ENCODE measurements at regions not wholly inside any gene's neighbourhood (a gene's known extent, or its start where the extent isn't known, plus 50 kb on each side); places are given as distances from the start of the nearest gene placed in this dataset.
"Not testable (repeated sequence)": the region's sequence is repeated elsewhere in the genome, so short reads cannot be mapped to it uniquely, and the experiment has no call there.

DNA sequence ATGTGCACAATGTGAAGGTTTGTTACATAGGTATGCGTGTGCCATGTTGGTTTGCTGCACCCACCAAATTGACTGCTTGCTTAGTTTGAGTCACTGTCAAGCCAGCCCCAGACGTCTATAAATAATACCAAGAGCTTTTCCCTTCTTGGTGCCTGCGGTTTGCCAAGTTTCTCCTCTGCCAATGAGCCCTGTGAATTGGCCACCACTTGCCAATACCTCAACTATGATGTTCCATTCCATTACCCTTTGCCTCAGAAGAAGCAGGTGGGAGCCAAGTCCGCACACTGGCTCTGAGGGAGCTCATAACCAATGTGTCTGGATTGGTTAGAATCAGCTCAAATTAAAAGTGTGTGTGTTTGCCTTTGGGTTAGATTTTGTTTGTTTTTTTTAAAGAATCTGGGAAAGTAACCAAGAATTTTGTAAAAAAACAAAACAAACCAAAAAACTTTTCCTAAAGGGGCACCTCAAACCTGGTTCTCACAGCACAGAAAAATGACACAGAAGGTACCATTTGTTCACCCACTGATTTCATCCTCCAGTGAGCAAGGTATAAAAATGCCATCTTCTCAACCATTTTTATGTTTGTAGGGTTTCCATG lies 209.3 kb upstream of the PRNP start:
- DNase-seq (ENCODE audit: low spot score): no peak
- no peak for FAIRE-seq

DNA sequence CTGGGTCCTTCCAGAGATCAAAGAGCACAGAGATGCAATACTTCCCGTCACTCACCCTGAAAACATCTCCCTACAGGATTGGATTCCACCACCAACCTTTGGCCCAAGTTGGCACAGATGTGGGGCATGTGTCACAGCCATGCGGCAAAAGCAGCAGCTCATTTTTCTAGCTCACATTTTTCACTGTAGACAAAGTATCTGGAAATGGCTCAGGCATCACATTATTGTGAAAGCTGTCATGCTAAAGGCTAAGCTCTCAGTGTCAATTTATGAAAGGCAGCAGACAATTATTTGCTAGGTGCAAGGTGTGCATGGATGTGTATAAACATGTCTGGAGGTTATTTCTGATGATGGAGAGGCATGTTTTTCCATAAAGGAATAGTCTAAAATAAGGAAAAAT lies 213.3 kb upstream of the PRNP start:
- FAIRE-seq (no peak), DNase-seq (ENCODE audit: low spot score) (no peak)

DNA sequence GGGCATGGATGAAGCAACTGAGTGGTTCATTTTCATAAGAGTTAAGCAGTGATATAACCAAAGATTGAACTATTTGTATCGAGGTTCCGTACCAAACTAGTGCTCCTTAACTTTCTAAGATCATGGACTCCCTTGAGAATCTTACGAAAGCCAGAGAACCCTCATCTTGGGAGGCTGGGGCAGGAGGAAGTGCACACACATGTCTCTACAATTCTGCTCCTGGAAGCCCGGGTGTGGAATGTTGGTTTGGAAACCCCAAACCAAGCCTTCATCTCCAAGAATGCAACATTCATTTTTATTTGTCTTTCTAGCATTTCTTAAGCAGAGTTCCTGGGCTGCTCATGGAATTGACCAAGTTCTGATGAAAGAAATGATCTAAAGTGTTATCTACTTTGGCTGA lies 215.0 kb upstream of the PRNP start:
- no peak for FAIRE-seq
- no peak for DNase-seq (ENCODE audit: low spot score)

DNA sequence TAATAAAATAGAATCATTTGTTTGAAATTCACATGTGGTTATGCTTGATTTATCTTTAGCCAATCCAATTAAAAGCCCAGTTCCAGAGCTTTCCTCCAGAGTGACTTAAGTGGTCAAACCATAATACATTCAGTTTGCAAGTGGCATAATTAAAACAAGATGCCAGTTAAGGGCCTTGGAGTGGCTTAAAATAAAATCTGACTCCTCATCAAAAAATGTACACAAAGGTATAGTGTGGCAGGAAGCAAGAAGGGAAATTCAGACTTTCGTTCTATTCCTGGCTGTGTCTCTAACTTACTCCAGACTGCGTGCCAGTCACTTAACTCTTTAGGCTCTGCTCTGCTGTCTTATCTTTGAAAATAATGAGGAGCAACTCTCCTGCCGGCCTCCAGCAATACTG lies 215.9 kb upstream of the PRNP start:
- DNase-seq (ENCODE audit: low spot score) (no peak), FAIRE-seq (no peak)

DNA sequence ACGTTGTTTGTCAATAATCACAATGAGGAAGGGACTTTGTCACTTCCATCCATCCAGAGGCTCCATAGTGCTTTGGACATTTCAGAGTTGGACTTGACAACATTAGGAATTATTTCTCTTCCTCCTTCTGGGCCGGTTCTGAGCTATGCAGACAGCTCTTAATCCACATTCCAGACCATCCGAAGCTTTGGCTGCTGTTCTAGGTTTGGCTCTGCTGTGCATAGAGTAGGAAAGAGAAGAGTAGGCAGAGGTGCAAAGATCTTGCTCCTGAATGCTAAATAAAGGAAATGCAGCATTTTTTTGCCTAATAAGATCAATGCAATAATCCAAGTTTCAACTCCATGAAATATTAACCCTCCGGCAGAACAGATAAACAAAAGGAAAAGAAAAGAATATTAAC lies 216.3 kb upstream of the PRNP start:
- no peak for DNase-seq (ENCODE audit: low spot score)

DNA sequence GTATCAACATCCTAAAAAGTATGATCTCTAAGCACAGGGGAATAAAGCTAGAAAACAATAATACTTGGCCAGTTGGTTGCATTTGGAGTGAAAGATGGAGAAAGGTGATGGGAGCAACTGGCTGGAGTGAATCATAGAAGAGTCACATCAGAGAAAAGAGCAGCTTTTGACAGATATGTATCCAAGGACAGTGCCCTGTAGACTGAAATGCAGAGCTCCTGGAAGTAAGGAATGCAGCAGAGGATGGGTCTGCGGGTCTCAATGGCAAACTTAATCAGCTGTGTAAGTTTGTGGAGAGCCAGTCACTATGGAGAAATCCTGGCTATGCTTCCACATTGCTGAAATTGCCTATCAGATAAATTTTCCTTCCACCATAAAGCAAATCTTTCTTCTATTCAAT lies 218.1 kb upstream of the PRNP start:
- DNase-seq (ENCODE audit: low spot score): no peak
- no peak for FAIRE-seq

More for the DNA sequence above, 216.3 kb upstream of the PRNP start:
- FAIRE-seq: no peak

DNA sequence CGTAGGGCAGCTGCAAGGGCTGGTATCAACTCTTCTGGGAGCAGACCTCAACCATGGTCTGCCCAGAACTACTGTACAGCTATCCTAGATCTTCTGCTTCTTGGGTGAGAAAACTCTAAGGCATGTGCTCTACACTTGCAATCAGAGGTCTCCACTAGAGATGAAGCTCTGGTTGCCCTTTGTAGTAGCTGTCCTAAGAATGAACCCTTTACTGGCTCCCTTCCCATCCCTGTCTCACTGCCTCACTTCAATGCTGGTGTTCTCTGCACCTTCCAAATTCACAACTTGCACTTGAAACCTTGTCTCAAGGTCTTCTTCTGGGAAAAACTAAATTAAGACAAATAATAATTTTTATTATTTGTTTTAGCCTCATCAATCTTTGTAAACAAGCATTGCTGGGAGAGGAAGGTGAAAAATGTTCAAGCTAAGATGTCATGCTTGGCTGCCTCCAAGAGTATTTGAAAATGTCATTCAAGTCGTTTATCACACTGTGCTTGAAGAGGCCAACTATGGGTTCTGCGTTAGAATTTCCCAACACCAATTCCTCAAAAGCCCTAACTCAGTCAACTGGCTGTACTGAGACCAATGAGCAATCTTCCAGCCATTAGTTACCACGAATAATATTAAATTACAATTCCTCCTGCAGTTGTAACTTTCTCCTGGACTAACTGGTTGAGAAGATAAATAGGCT lies 216.9 kb upstream of the ADRA1D start:
- FAIRE-seq (no peak), DNase-seq (ENCODE audit: low spot score) (no peak)

DNA sequence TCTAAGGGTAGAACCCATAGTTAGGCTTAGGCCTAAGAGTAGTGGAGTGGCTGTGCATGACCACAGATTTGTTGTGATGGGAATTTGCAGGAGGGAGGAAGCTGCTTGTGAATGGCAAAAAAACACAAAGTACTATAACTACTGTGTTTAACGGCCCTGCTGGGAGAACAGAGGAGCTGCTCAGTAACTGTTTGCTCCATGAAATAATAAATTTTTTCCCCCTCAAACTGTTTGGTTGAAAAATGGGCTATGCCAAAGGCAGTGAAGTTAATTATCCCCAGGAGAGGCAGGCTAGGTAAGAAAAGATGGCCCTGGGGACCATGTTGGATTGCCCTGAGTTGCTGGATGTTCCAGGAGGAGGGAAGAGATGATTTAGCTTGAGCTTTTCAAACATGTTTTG lies 216.1 kb upstream of the ADRA1D start:
- DNase-seq (ENCODE audit: low spot score): no peak
- no peak for FAIRE-seq

DNA sequence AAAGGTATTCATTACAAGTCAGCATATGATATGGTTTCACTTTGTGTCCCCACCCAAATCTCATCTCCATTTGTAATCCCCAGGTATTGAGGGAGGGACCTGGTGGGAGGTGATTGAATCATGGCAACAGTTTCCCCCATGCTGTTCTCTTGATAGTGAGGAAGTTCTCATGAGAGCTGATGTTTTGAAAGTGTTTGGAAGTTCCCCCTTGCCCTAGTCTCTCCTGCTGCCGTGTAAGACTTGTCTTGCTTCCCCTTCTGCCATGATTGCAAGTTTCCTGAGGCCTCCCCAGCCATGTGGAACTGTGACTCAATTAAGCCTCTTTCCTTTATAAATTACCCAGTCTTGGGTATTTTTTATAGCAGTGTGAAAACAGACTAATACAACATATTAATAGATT lies 213.7 kb upstream of the ADRA1D start:
- not testable (repeated sequence) for DNase-seq (ENCODE audit: low spot score); FAIRE-seq

DNA sequence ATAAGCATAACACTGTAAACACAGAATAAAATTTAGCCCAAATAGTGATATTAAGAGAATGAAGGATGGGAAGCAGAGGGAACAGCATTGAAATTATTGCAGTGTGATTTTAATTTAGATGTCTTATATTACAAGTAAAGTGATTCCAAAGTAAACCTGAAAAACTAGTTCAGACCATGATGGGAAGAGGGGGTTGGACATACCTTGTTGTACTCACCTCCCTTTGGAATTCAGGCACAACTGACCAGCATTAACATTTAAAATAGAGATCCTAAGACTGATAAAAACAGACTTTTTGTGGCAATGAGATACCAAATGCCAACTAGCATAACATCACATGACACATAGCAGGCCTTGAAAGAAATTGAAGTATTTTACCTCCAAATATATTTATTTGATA lies 210.0 kb upstream of the ADRA1D start:
- DNase-seq (ENCODE audit: low spot score): no peak
- no peak for FAIRE-seq

DNA sequence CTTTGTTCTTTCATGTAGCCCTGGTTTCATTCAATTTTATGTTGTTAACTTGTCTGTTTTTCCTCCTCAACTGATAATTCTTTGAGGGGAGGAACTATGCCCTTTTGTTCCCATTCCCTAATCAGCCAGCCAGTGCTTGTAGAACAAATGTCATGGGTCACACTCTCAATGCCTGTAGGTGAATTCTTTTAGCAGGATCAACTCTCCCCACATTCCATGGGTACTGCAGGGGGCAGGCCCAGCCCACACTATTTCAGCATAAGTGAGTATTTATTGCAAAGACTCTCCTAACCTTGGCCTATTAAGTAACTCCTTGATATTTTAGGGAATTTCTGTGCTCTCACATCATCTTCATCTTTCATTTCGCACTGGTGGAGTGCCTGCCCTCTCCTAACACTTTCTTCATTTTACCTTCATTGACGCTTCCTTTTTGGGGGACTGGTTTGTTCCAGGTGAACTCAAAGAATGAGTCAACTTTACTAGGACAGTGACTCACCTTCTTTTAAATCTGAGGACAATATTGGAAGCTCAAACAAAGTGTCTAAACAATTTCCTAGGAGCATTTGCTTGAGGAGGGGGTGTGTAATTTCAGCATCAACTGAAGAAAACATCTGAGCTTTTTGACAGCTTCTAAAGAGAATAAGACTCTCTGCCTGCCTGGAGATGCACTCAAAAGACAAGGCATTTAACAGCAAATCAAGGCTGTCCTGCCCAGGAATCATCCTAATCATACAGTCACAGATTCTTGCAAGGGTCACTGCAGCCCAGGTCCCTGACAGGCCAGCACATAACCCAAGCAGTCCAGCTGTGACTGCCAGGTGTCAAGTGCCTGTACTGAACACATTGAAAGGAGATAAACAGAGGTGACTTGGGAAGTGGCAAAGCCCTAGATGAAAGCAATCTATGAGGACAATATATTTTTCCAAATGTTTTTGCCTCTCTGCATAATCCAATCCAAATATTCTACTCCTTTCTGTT lies 208.8 kb upstream of the ADRA1D start:
- no peak for DNase-seq (ENCODE audit: low spot score)
- no peak for FAIRE-seq

DNA sequence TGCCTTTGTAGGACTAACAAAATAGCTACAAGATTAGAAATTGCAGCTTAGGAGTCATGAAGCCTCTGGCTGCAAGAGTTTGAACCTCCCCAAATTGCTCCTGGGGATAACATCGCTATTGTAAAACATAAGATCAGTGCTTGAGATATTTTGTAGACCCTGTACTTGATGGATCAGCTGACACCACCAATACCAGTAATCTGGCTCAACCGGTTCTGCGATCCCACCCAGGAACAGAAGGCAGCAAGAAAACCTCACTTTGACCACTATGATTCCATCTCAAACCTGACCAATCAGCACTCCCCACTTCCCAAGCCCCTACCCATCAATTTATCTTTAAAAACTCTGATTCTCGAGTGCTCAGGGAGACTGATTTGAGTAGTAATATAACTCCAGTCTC lies 206.9 kb upstream of the ADRA1D start:
- no peak for FAIRE-seq

DNA sequence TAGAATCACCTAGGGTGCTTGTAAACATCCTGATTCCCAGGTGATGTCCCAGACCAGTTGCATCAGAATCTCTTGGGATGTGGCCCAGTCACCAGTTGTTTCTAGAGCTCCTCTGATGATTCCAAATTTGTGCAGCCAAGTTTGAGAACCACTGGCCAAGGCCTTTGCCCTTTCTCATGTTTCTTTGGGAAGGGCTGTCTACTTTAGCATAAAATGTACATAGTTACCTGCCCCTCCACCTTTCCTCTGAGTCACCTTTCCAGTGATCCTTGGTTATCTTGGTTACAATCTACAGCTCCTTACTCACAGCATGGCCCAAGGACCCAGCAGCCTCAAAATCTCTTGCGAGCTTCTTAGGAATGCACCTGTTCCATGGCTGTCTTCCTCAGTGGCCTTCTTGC lies 206.2 kb upstream of the ADRA1D start:
- no peak for FAIRE-seq
- no peak for DNase-seq (ENCODE audit: low spot score)

More for the DNA sequence above, 206.9 kb upstream of the ADRA1D start:
- DNase-seq (ENCODE audit: low spot score): no peak

DNA sequence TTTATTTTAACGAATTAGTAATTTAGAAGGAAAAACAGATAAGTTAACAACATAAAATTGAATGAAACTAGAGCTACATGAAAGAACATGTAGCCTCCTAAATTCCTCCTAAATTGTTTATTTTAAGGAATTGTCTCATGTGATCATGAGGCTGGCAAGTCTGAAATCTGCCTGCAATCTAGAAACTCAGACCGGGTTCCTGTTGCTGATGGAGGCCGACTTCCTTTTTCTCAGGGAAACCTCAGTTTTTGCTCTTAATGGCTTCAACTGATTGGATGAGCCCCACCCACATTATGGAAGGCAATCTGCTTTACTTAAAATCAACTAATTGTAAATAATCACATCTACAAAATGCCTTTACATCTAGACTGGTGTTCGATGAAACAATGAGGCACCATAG lies 205.0 kb upstream of the ADRA1D start:
- FAIRE-seq (no peak), DNase-seq (ENCODE audit: low spot score) (no peak)

DNA sequence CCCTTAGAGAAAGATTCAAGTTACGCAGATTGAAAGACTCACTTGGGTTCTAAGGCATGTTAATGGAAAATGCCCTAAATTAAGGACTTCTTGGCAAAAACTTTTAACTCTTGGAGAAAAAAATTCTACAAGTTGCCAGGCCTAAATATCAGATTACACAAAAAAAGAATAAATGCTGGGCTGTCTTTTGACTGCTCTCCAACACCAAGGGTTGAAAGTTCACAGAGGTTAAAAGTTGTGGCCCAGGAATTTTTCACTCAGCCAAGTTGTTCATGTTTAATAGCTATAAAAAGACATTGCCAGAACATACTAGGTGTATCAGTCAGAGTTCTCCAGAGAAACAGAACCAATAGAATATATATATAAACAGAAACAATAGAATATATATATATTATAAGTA lies 204.3 kb upstream of the ADRA1D start:
- no peak for DNase-seq (ENCODE audit: low spot score)
- no peak for FAIRE-seq

DNA sequence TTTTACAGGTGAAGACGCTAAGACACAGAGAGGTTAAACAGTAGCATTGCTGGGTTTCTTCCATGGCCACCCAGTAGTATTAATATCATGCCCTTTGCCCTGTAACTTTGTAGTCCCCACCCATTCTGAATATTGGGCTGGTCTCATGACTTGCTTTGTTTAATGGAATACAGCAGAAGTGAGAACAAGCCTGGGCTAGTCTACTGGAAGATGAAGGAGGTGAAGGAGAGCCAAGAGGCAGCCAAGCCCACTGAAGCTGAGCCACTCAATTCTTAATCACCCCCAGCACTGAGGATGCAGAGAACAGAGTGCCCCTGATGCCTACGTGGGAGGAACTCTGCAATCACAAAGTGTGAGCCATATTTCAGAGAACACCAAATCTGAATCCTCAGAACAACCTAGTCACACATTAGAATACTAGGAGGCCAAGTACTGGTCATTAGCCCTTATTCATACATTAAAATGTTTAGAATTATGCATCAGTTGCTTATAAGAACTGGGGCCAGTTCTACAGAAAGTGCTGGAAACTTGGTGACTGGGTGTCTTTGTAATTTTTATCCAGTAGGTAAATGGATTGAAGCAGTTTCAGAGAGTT lies 202.5 kb upstream of the ADRA1D start:
- DNase-seq (ENCODE audit: low spot score) (no peak), FAIRE-seq (no peak)

DNA sequence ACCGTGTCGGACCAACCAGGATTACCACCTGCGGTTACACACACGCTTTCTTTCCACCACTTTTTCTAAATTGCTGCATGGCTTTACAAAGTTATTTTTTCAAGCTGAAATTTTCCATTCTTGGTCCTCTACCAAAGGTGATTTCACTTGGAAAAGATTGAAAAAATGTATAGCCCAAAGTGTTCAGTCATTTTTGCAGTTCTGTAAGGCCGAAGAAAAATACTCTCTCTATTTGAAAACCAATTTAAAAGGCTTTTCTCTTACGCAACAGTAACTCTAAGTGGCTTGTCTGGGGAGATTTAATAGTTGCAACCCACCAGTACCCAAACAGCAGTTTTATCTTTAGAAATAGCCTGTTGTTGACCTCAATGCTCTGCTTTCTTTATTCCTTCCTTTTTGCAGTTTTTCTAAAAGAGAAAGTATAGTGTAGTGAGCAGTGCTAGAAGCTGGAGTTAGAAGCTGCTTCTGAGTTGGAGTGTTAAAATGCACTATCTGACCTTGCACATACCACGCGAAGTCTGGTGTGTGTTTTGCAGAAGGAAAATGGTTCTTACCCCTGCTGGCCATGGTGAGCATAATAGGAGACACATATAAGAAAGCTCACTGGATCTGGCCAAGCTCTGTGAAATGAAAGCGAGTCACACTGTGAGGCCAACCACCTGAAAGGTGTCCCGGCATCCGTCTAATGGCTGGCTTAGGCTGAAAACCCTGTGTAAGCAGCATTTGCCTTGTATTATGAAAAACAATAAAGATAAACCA lies 201.0 kb upstream of the ADRA1D start:
- DNase-seq (ENCODE audit: low spot score) (no peak), FAIRE-seq (no peak)

DNA sequence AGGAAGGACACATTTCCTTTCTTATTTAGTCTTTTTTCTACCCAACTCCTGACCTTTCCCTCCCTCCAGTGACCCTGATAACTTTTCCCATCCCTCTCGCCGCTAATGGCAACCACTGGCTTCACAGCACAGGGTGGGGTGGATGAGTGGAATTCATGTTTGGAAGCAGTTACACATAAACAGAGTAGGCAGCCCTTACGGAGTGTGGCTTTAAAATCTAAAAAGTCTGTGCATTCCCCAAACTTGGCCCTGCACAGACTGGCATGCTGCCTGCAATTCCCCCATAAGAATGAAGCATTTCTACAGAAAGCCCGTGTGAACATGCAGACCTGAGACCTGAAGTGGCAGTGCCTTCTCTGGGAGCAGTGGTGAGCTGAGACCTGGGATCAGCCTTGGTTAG lies 196.7 kb upstream of the ADRA1D start:
- FAIRE-seq (no peak), DNase-seq (ENCODE audit: low spot score) (no peak)

DNA sequence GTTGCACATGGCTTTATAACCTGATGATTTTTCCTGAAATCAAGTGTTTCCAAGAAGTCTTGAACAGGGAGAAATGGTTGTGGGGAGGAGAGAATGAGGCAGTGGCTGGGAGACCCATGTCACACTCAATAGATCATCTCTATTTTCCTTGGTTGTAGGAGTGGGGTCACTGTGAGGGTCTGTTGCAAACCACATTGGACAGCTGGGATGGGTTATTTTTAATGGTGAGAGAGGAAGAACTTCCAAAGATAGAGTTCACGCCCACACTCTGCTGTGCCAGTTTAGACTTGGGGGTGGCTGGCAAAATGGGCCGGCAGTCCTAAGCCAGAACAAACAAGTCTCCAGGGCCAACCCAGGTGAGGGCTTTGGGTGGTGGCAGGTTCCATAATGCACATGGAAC lies 196.2 kb upstream of the ADRA1D start:
- no peak for FAIRE-seq
- DNase-seq (ENCODE audit: low spot score): no peak

DNA sequence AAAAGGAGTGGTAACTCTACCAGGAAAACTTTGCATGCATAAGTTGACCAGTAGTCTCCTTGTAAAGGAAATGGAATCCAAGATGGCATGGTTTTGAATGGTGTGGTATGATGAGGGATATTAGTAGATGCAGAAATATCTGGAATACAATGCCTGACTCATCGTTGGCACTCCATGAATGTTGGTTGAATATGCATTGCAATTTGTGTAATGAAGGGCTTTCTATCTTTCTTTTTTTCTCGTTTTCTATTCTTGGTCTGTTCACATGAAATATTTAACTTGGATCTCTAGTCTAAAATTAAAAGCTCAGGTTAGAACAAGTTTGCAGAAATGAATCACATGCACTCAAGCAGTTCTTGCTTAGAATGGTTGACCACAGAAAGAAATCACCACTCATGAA lies 195.3 kb upstream of the ADRA1D start:
- no peak for FAIRE-seq
- DNase-seq (ENCODE audit: low spot score): no peak

DNA sequence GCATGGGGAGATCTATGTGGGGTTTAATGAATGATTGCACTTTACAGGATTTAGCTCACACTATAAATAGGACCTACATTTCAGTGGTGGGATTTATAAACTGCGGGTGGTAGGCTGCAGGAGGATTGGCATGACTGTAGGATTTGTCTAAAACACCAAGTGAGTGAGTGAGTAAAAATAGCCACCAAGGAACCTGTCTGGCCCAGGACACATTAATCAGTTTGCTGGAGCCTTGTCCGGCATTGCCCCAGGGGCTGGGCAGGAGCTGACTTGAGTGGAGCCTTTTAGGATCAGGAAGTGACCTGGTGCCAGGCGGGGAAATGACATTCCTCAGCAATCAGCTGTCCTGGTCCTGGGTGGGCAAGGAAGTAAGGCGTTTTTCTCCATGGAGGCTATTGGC lies 193.9 kb upstream of the ADRA1D start:
- FAIRE-seq (no peak), DNase-seq (ENCODE audit: low spot score) (no peak)

Data from RCC 7860 (cell line).